Endothelial cell of umbilical vein (primary cell): ENCODE measurements at regions not wholly inside any gene's neighbourhood (a gene's known extent, or its start where the extent isn't known, plus 50 kb on each side); places are given as distances from the start of the nearest gene placed in this dataset.

Experiments
- FOS ChIP-seq: IDR thresholded peaks from 2 replicates; pipeline ENCODE4 v1.6.1; 2011; ENCODE audit warnings: mild to moderate bottlenecking, low read length, moderate library complexity, borderline replicate concordance; ENCODE audit not compliant: insufficient read depth
- JUN ChIP-seq: IDR thresholded peaks from 2 replicates; pipeline ENCODE4 v1.6.1; 2011; ENCODE audit warnings: borderline replicate concordance, low read depth; ENCODE audit not compliant: insufficient read length, insufficient read depth
- POLR2A ChIP-seq: IDR thresholded peaks from 2 replicates; pipeline ENCODE4 v1.6.1; 2012; ENCODE audit warnings: low read depth, mild to moderate bottlenecking, control low read depth, low read length
- TF ChIP-seq, protein P1 (sequence below), 2 donors: IDR thresholded peaks; 1 replicate in 1 of 2; 2 replicates in 1 of 2; pipeline ENCODE4 v1.5.1; 2011; ENCODE audit warnings: low read length in 2 of 2, mild to moderate bottlenecking in 2 of 2, moderate library complexity in 2 of 2, control low read depth in 1 of 2, inconsistent platforms in 1 of 2, low read depth in 1 of 2; ENCODE audit not compliant: insufficient read depth in 1 of 2; ENCODE audit errors: extremely low read depth in 1 of 2

DNA sequence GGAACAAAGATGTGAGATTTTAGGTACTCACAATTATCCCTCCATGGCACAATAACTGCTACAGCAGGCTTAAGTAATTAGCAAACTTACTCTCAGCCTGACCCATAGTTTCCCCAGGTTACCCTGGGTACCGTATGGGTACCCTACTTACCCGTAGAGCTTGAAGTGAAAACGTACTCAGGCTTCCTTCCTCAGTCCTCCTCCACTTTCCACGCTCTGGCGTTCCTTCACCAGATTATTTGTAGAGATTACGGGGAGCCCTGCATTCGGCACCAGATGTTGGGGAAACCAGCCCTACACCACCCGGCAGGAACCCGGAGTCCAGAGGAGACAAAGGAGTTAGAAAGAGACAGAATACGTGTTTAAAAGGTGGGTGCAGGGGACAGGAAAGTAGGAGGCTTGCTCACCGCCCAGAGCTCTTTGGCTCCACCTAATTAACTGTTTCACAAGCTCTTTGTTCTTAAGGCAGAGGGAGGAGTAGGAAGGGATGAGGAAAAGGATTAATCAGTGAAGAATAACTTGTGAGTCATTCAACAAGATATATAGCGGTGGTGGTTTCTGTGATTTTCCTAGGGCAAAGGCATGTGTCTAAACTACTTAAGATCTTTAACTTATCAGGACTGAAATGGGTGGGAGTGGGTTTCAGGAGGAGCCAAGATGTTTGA lies 1211.2 kb upstream of the TSPY4 start:
- TF ChIP-seq, protein P1, sequence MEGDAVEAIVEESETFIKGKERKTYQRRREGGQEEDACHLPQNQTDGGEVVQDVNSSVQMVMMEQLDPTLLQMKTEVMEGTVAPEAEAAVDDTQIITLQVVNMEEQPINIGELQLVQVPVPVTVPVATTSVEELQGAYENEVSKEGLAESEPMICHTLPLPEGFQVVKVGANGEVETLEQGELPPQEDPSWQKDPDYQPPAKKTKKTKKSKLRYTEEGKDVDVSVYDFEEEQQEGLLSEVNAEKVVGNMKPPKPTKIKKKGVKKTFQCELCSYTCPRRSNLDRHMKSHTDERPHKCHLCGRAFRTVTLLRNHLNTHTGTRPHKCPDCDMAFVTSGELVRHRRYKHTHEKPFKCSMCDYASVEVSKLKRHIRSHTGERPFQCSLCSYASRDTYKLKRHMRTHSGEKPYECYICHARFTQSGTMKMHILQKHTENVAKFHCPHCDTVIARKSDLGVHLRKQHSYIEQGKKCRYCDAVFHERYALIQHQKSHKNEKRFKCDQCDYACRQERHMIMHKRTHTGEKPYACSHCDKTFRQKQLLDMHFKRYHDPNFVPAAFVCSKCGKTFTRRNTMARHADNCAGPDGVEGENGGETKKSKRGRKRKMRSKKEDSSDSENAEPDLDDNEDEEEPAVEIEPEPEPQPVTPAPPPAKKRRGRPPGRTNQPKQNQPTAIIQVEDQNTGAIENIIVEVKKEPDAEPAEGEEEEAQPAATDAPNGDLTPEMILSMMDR (IDR thresholded peaks at IDR 0.05; ENCODE audit: extremely low read depth in 1 of 2, insufficient read depth in 1 of 2, low read depth in 1 of 2, low read length in 2 of 2), result no peak
- TF ChIP-seq POLR2A, result no peak
- no peak for TF ChIP-seq FOS
- no peak for TF ChIP-seq JUN
